Testis (tissue), 2 donors: ENCODE measurements at regions not wholly inside any gene's neighbourhood (a gene's known extent, or its start where the extent isn't known, plus 50 kb on each side); places are given as distances from the start of the nearest gene placed in this dataset.

Experiments used
- POLR2A ChIP-seq: fragments of 450-650 bp; IDR thresholded peaks from one replicate; pipeline ENCODE4 v1.6.1; 2017; ENCODE audit warnings: antibody characterized with exemption, mild to moderate bottlenecking, moderate library complexity
- TF ChIP-seq, protein P1 (sequence below), 3 experiments: fragments of 450-650 bp in 2 of 3; fragments of 200-600 bp in 1 of 3; sonication (generic) in 1 of 3; IDR thresholded peaks; one replicate each; pipeline ENCODE4 v1.5.1; 2016 to 2019; ENCODE audit warnings: antibody characterized with exemption in 3 of 3, mild to moderate bottlenecking in 2 of 3, moderate library complexity in 1 of 3

DNA sequence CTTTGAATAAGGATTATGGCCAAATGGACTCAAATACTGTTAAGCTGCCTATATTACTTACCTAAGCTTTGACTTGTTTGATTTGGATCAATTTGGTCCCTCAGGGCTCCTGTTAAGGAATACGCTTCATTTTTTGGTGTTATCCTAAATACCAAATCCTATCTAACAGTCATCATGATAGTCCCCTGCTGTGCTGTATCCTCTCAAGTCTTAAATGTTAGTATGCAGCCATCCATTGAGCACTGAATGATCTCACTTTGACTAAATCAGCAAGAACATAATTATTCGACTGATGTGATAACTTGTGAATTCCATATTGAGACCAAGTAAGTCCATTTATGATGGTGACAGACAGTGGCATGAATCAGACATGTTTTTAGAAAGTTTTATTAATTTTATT lies 53.1 kb upstream of the ATF3 start:
- TF ChIP-seq, protein P1, sequence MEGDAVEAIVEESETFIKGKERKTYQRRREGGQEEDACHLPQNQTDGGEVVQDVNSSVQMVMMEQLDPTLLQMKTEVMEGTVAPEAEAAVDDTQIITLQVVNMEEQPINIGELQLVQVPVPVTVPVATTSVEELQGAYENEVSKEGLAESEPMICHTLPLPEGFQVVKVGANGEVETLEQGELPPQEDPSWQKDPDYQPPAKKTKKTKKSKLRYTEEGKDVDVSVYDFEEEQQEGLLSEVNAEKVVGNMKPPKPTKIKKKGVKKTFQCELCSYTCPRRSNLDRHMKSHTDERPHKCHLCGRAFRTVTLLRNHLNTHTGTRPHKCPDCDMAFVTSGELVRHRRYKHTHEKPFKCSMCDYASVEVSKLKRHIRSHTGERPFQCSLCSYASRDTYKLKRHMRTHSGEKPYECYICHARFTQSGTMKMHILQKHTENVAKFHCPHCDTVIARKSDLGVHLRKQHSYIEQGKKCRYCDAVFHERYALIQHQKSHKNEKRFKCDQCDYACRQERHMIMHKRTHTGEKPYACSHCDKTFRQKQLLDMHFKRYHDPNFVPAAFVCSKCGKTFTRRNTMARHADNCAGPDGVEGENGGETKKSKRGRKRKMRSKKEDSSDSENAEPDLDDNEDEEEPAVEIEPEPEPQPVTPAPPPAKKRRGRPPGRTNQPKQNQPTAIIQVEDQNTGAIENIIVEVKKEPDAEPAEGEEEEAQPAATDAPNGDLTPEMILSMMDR (IDR thresholded peaks at IDR 0.05): no peak
- no peak for TF ChIP-seq POLR2A
